ENCODE measurements at regions not wholly inside any gene's neighbourhood (a gene's known extent, or its start where the extent isn't known, plus 50 kb on each side); places are given as distances from the start of the nearest gene placed in this dataset.

GRCh38 chr1:190847166-190847565 is 369.5 kb upstream of the BRINP3 start:
- Mint-ChIP-seq H3K4me3 (no peak overlapping the region), H3K4me1 (no peaks in the 10 kb centered on the region), H3K9me3 (no peaks in the 10 kb centered on the region), H3K27me3 (ENCODE audit: low read depth) (peaks cover 17% of the 10 kb centered on the region), H3K27ac (ENCODE audit: unreplicated experiment) (no peak overlapping the region), H3K36me3 (ENCODE audit: low read depth) (no peaks in the 10 kb centered on the region)
- DNase-seq (ENCODE audit: low read depth, low spot score), result no peak
- TF ChIP-seq CTCF (conservative IDR thresholded peaks at IDR 0.05), result no peak

- H3K4me3 Mint-ChIP-seq, result no peak overlapping the region
- peaks cover 22% of the 10 kb centered on the region for H3K27me3 Mint-ChIP-seq (ENCODE audit: low read depth)
- H3K36me3 Mint-ChIP-seq (ENCODE audit: low read depth), result no peaks in the 10 kb centered on the region
- no peak for DNase-seq (ENCODE audit: low read depth, low spot score)
- no peak overlapping the region for H3K27ac Mint-ChIP-seq (ENCODE audit: unreplicated experiment)
- no peaks in the 10 kb centered on the region for H3K9me3 Mint-ChIP-seq
- TF ChIP-seq CTCF (conservative IDR thresholded peaks at IDR 0.05), result no peak
- no peaks in the 10 kb centered on the region for H3K4me1 Mint-ChIP-seq
Measured at GRCh38 chr1:190849346-190849745, 371.7 kb upstream of the BRINP3 start.

- Mint-ChIP-seq H3K4me3 (no peak overlapping the region), H3K4me1 (no peaks in the 10 kb centered on the region)
Measured at GRCh38 chr1:190852611-190853010, 374.9 kb upstream of the BRINP3 start.

GRCh38 chr1:190858140-190858539 is 380.5 kb upstream of the BRINP3 start:
- TF ChIP-seq CTCF (conservative IDR thresholded peaks at IDR 0.05), result no peak
- Mint-ChIP-seq H3K27ac (ENCODE audit: unreplicated experiment) (no peak overlapping the region), H3K36me3 (ENCODE audit: low read depth) (no peaks in the 10 kb centered on the region), H3K9me3 (peaks cover 7% of the 10 kb centered on the region), H3K4me3 (no peak overlapping the region), H3K4me1 (no peaks in the 10 kb centered on the region), H3K27me3 (ENCODE audit: low read depth) (peaks cover under 1% of the 10 kb centered on the region)
- no peak for DNase-seq (ENCODE audit: low read depth, low spot score)

More at GRCh38 chr1:190852611-190853010, 374.9 kb upstream of the BRINP3 start:
- Mint-ChIP-seq H3K9me3 (no peaks in the 10 kb centered on the region), H3K27me3 (ENCODE audit: low read depth) (peaks cover 18% of the 10 kb centered on the region), H3K27ac (ENCODE audit: unreplicated experiment) (no peak overlapping the region), H3K36me3 (ENCODE audit: low read depth) (no peaks in the 10 kb centered on the region)
- DNase-seq (ENCODE audit: low read depth, low spot score), result no peak
- TF ChIP-seq CTCF (conservative IDR thresholded peaks at IDR 0.05), result no peak

GRCh38 chr1:190864013-190864641 is 386.5 kb upstream of the BRINP3 start:
- Mint-ChIP-seq H3K9me3 (peaks cover 5% of the 10 kb centered on the region), H3K4me1 (no peaks in the 10 kb centered on the region), H3K27me3 (ENCODE audit: low read depth) (no peaks in the 10 kb centered on the region), H3K4me3 (no peak overlapping the region), H3K27ac (ENCODE audit: unreplicated experiment) (no peak overlapping the region), H3K36me3 (ENCODE audit: low read depth) (no peaks in the 10 kb centered on the region)
- DNase-seq (ENCODE audit: low read depth, low spot score), result no peak
- no peak for TF ChIP-seq CTCF (conservative IDR thresholded peaks at IDR 0.05)

Data from neural crest cell (in vitro differentiated cells).